ENCODE measurements at regions not wholly inside any gene's neighbourhood (a gene's known extent, or its start where the extent isn't known, plus 50 kb on each side); places are given as distances from the start of the nearest gene placed in this dataset.

- no peak overlapping the region for H3K4me2 ChIP-seq
- H3K27me3 ChIP-seq = no peaks in the 10 kb centered on the region
- H3K9me2 ChIP-seq (replicated peaks; ENCODE audit: insufficient read depth) = no peaks in the 10 kb centered on the region
- no peak overlapping the region for H2AFZ ChIP-seq
- H3K36me3 ChIP-seq (replicated peaks; ENCODE audit: insufficient read depth, low read depth) = no peaks in the 10 kb centered on the region
- no peak for TF ChIP-seq EZH2 (IDR thresholded peaks at IDR 0.05; ENCODE audit: borderline replicate concordance)
- TF ChIP-seq EZH2phosphoT487 (IDR thresholded peaks at IDR 0.05; ENCODE audit: low read depth, severe bottlenecking, unreplicated experiment) = no peak
- TF ChIP-seq CTCF (IDR thresholded peaks at IDR 0.05; ENCODE audit: poor library complexity) = no peak
- H3K4me1 ChIP-seq (ENCODE audit: insufficient read depth) = no peaks in the 10 kb centered on the region
- H4K20me1 ChIP-seq (ENCODE audit: insufficient read depth, poor library complexity, severe bottlenecking) = no peaks in the 10 kb centered on the region
- H3K9me3 ChIP-seq (ENCODE audit: low read depth) = no peaks in the 10 kb centered on the region
- no peak overlapping the region for H3K4me3 ChIP-seq
- no peaks in the 10 kb centered on the region for H3K79me2 ChIP-seq
- 92% methylated on average over 1 of the region's 1 CpG for WGBS (ENCODE audit: low lambda C conversion rate, missing lambda C conversion rate)
- DNase-seq (ENCODE audit: low spot score) = no peak
- no peak overlapping the region for H3K27ac ChIP-seq
These were observed 501.1 kb downstream of the MED13L start for GRCh38 chr12:115776399-115776798.

DNA sequence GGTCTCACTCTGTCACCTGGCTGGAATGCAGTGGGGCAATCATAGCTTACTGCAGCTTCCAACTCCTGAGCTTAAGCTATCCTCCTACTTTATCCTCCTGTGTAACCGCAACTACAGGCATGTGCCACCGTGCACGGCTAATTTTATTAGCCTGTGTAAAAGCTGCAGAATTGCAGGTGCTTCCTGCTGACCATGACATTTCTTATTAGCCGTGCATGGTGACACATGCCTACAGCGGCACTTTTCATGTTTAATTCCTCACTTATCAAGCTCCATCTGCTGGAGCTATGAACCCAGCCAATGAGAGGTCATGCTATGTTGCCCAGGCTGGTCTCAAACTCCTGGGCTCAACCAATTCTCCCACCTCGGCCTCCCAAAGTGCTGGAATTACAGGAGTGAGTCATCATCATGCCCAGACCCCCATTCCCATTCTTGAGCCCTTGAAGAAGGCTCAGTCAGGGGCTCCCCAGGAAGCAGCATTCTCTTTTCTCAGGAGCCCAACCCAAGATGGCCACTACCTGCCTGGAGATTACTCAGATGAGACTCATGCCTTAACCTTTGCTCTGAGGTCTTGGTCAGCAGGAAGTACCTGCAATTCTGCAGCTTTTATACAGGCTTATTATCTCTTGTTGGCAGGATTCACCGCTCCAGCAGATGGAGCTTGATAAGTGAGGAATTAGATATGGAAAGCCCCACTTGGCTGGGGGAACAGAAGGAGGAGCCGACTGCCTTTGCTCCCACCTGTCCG lies 503.2 kb downstream of the MED13L start:
- H3K79me2 ChIP-seq = no peaks in the 10 kb centered on the region
- no peak for TF ChIP-seq CTCF (IDR thresholded peaks at IDR 0.05; ENCODE audit: poor library complexity)
- no peak for TF ChIP-seq EZH2phosphoT487 (IDR thresholded peaks at IDR 0.05; ENCODE audit: low read depth, severe bottlenecking, unreplicated experiment)
- TF ChIP-seq EZH2 (IDR thresholded peaks at IDR 0.05; ENCODE audit: borderline replicate concordance) = no peak
- H3K4me2 ChIP-seq = no peak overlapping the region
- H3K27me3 ChIP-seq = no peaks in the 10 kb centered on the region
- no peaks in the 10 kb centered on the region for H3K36me3 ChIP-seq (replicated peaks; ENCODE audit: insufficient read depth, low read depth)
- 58% methylated on average over 9 of the region's 9 CpGs for WGBS (ENCODE audit: low lambda C conversion rate, missing lambda C conversion rate)
- no peaks in the 10 kb centered on the region for H4K20me1 ChIP-seq (ENCODE audit: insufficient read depth, poor library complexity, severe bottlenecking)
- no peak overlapping the region for H3K4me3 ChIP-seq
- no peak overlapping the region for H3K27ac ChIP-seq
- no peak for DNase-seq (ENCODE audit: low spot score)
- no peaks in the 10 kb centered on the region for H3K9me3 ChIP-seq (ENCODE audit: low read depth)
- no peaks in the 10 kb centered on the region for H3K4me1 ChIP-seq (ENCODE audit: insufficient read depth)
- no peak overlapping the region for H2AFZ ChIP-seq
- H3K9me2 ChIP-seq (replicated peaks; ENCODE audit: insufficient read depth) = no peaks in the 10 kb centered on the region

DNA sequence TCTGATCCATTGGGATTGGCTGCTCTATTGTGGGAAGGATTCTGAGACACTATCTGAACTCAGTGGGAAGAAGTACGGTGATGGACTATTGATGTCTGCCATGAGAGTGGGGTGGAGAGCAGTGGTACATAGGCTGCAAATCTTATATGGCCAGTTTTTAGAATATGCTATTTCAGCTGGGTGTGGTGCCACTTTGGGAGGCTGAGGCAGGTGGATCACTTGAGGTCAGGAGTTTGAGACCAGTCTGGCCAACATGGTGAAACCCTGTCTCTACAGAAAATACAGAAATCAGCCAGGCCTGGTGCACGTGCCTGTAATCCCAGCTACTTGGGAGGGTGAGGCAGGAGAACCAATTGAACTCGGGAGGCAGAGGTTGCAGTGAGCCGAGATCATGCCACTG lies 505.9 kb downstream of the MED13L start:
- TF ChIP-seq EZH2phosphoT487 (IDR thresholded peaks at IDR 0.05; ENCODE audit: low read depth, severe bottlenecking, unreplicated experiment) (no peak), EZH2 (IDR thresholded peaks at IDR 0.05; ENCODE audit: borderline replicate concordance) (no peak), CTCF (IDR thresholded peaks at IDR 0.05; ENCODE audit: poor library complexity) (no peak)
- H2AFZ ChIP-seq = no peak overlapping the region
- WGBS (ENCODE audit: low lambda C conversion rate, missing lambda C conversion rate) = 94% methylated on average over 4 of the region's 4 CpGs
- no peak overlapping the region for H3K27ac ChIP-seq
- H3K79me2 ChIP-seq = no peaks in the 10 kb centered on the region
- H3K27me3 ChIP-seq = no peaks in the 10 kb centered on the region
- no peaks in the 10 kb centered on the region for H3K4me1 ChIP-seq (ENCODE audit: insufficient read depth)
- no peaks in the 10 kb centered on the region for H3K9me3 ChIP-seq (ENCODE audit: low read depth)
- no peaks in the 10 kb centered on the region for H3K36me3 ChIP-seq (replicated peaks; ENCODE audit: insufficient read depth, low read depth)
- H3K4me3 ChIP-seq = no peak overlapping the region
- H3K9me2 ChIP-seq (replicated peaks; ENCODE audit: insufficient read depth) = no peaks in the 10 kb centered on the region
- no peaks in the 10 kb centered on the region for H4K20me1 ChIP-seq (ENCODE audit: insufficient read depth, poor library complexity, severe bottlenecking)
- no peak overlapping the region for H3K4me2 ChIP-seq
- DNase-seq (ENCODE audit: low spot score) = no peak

Measured in hepatocyte (in vitro differentiated cells).